GM19397 (cell line): ENCODE measurements at regions not wholly inside any gene's neighbourhood (a gene's known extent, or its start where the extent isn't known, plus 50 kb on each side); places are given as distances from the start of the nearest gene placed in this dataset.
"Not testable (repeated sequence)": the region's sequence is repeated elsewhere in the genome, so short reads cannot be mapped to it uniquely, and the experiment has no call there.

Source experiments
- ATAC-seq: cut with Tn5 transposase; IDR thresholded peaks from one replicate; pipeline ENCODE4 v1.9.1; 2021; ENCODE audit warnings: mild to moderate bottlenecking, moderate library complexity; ENCODE audit not compliant: unreplicated experiment

DNA sequence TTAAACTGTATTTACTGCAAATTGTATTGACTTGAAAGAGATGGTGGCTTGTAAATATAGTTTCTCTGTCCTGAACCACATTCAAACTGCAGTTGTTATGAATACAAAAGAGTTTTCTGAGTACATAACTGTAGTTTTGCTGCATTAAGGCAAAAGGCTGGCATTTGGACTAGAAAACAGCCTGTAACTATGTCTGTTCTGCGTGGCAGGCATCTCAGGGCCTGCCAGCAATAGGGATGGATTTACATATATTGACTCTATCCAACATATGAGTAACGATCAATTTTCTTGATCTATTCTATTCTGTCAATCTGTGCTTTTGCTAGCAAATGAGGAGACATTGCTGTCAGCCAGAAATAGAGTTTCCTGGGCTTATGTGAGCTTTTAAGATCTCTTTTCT is 174.6 kb downstream of the TMEM26 start:
- ATAC-seq = no peak

DNA sequence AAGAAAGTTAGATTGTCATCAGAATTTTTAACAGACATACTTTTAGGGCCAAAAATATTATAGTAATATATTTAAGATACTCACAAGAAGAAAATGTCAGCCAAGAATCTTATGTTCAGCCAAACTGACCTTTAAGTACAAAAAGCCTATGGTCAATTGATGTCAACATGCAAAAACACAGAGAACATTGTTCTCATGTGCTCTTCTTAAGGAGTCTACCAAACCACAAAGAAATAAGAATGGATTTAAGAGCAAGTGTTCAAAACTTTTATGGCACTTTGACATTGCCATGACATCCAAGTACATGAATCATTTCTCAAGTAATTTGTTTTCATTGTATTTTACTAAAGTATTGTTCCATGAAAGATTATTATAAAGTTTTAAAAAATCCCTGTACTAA is 180.4 kb downstream of the TMEM26 start:
- ATAC-seq = no peak

DNA sequence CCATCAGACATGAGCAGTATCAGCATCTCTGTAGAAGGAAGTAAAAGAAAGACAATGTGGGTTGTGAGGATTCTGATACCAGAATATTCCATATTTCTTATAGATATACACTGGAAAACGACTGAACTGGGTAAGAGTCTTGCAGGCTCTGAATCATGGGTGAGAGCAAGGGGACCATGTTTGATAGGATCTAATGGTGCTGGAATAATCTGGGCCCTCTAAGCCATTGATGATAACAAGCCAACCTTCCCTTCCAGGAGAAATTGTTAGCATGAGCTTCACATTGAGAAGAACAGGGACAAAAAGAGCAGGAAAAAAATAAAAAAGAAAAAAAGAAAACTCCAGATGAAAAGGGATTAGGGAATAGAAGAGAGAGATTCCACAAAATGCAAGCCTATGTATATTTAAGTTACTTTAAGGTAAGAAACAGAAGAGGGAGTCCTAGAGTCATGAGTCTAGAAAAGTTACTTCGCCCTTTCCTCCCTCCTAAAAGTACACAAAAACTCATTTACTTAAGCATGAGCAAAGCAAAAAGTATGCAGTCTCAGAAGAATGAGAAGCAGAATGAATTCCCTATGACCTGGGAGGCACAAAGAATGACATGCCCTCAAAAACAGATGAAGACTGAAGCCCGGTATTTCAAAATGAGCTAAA is 181.9 kb downstream of the TMEM26 start:
- ATAC-seq = no peak

DNA sequence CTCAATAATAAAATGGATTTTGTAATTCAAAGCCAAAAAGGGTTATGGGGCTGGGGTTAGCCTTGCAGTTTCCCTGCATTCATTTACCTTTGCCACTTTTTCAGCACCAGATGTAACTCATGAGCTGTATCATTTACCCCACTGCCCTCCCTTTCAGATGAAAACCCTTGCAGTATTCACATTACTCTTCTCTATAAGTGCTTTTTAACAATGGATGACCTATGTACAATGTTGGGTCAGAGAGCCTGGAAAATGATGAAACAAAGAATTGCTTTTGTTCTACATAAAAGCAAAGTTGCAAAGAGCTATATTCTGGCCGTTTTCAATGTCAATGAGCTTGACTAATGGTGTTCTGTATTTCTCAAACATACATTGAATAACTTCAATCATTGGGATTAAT is 189.7 kb downstream of the TMEM26 start:
- no peak for ATAC-seq

DNA sequence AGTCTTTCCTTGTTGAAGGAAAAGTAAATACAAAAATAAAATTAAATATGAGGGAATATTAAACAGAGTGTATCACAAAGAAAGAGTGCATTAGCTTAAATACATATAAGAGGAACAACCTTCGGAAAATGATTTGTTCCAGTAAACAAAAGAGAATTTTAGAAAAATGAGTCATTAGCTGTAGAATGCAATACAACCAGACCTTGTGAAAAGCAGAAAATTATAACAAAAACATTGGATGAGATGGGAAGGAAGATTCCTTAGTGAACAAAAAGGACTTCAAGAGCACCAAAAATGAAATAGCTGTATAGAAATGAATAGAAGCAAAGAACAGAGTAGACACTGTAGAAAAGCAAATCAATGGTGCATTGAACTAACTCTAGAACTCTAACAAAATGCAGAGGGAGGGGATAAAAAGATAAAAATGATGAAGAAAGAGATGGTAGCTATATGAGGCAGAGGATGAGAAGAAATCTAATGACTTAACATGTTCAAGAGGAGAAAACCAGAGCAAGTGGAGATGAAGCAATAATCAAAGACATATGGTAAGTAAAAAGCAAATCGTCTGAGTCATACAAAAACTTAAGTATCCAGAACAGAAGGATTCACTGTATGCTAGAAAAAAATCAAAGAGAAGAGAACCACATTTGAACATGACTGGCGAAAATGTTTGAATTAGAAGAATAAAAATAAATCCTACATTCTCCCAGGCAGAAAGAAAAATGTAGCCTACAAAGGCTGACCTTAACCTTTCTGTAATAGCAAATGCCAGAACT is 190.5 kb downstream of the TMEM26 start:
- ATAC-seq = no peak

DNA sequence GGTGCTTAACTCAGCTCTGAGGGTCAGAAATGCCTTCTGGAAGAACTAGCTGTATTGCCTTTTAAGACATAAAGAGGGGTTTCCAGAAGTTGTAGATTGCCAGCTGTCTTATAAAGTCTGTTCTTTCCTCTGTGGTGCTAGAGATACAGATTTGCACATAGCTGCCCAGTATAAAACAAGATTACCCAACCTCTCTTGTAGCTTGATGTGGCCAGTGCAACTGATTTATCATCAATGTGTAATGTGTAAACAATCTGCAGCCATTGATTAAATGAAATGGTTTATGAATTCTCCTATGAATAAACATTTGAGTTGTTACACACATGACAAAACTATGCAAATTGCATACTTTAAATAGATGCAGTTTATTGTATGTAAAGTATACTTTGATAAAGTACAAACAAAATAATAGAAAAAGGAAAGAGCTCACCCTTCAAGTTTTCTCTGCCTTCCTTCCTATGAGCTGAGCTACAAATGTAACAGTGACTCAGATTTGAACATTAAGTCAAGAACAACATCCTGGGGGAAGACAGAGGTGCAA is 195.2 kb downstream of the TMEM26 start:
- no peak for ATAC-seq

DNA sequence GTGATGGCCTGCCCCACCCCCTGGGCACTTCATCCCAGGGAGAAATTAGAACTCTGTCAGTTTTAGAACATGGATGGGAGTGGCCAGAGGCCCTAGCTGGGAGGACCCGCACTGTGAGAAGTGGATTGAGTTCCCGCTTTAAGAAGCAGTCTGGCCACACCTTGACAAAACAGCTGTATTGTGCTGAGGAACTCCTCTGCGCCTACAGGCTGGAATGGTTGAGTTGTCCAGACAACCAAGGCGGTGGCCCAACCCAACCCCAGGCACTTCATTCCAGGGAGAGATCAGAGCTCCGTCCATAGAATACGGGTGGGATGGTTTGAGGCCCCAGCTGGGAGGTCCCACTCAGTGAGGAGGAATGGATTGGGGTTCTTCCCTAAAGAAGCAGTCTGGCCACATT is 196.0 kb downstream of the TMEM26 start:
- no peak for ATAC-seq

DNA sequence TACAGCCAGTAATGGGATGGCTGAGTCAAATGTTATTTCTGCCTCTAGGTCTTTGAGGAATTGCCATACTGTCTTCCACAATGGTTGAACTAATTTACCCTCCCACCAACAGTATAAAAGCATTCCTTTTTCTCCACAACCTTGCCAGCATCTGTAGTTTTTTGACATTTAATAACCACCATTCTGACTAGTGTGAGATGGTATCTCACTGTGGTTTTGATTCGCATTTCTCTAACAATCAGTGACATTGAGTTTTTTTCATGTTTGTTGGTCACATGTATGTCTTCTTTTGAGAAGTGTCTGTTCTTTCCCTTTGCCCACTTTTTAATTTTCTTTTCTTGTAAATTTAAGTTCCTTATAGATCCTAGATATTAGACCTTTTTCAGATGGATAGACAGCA is 200.9 kb downstream of the TMEM26 start:
- not testable (repeated sequence) for ATAC-seq

DNA sequence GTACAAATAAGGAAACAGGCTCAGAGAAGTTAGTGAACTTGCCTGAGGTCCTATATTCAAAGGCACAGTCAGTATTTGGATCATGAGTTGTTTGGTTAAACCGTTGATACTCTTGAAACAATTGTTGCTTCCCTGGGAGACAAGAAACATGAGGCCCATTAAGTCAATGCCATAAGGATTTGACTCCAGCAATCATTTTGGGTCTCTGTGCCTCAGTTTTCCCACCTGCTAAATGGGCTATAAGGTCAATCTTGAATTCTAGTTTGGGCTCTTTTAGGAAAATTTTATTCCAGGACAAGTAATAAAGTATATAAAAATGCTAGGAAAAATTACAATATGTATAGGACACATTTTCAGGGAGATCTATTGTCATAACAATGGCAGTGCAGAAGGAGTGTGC is 202.1 kb downstream of the TMEM26 start:
- no peak for ATAC-seq

DNA sequence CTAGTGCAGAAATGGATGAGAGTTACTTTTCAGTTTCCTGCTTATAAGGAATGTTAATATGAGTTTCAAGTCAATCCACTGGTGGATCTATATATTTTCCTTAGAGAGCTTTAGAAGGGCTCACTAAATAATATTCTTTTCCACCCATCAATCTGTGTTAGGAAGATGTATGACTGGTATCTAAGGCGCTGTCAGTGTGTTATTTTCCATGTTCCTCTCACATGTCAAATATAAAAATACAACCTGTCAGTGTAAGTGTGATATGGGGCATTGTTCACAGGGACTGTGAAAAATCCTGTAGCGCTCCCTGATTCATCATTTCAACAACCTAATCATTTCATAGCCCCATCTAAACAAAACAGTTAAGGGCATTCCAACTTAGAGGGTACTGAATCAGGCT is 203.1 kb downstream of the TMEM26 start:
- ATAC-seq = no peak

DNA sequence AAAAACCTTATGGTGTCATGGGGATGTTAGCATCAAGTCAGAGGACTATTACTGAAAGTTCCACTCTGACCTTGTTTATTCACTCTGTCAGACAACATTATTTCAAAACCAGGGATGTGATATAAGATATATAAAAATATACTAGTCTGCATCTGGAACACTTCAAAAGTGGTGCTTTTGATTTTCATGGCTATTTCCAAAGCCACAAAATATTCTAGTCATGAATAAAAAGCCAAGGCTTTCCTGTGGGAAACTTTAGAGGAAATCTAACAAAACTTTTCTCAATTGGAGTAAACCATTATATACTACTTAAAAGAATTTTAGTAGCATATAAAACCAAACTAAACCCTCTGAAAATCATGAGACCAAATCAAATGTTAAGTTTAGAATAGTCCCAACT is 205.2 kb downstream of the TMEM26 start:
- no peak for ATAC-seq

DNA sequence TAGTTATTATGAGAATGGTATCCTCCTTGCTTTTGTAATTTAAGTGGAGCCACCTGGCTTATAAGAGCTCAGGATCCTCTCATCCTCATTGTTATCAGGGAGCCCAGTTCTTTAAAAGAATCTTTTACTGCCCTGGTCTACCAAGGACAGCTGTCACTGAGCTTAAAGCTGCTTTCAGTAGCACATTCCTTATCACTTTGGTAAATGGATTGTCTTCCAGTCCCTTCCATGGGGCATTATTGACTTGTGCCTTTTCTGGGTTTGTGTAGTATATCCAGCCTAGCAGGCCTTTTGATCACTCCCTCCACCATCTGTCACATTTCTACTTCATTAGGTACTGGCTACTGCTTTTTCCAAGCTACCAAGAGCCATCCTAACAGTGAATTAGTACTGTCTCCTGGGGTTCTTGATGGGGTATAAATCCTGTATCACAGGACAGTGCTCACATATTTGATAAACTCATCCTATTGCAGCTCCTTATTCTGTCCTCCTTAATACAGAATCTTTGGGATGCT is 208.9 kb downstream of the TMEM26 start:
- ATAC-seq = no peak

DNA sequence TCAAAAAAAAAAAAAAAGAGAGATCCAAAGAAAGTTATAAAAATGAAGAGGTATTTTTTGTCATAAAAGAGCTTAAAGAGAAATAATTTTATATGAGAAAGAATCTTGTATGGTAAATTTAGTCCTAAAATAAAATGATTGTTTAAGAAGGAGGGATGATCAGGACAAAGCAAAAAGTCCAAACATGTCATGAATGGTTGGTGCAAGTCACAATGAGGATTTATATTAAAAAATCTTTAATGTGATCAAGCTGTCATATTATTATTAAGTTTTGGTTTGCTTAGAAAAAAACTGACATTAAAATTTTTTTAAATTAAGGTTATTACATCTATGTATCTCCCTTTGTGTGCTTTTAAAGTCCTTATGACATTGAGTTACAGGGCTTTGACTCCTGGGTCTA is 220.4 kb downstream of the TMEM26 start:
- ATAC-seq = no peak

DNA sequence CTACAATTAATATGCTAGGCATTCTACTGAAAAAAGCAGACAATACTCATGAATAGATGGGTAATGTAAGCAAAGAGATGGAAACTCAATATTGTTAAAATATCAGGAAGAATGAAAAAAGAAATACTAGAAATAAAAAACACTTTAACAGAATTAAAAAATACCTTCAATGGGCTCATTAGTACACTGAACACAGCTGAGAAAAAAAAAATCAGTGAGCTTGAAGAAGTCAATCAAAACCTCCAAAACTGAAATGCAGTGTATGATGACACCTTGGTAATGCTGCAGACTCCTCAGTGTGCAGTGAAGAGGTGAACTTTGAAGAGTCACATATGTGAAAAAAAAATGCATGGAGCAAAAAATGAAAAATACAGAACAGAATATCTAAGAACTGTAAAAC is 227.2 kb downstream of the TMEM26 start:
- no peak for ATAC-seq

DNA sequence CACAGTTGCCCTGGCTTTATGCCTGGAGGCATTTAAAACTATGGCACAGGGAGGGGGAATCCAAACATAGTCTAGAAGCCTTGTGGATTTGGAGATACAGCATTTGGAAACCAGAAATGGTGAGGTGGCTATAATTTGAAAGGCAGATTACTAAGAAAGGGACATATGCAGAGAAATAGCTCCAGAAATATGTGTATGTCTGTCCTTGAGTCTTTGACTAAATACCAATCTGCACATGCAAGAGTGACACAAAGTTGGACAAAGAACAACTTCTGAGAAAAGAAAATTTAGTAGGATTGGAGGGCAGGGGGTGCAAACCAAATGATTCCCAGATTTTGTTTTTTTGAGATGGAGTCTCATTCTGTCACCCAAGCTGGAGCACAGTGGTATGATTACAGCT is 229.6 kb downstream of the TMEM26 start:
- ATAC-seq = no peak

DNA sequence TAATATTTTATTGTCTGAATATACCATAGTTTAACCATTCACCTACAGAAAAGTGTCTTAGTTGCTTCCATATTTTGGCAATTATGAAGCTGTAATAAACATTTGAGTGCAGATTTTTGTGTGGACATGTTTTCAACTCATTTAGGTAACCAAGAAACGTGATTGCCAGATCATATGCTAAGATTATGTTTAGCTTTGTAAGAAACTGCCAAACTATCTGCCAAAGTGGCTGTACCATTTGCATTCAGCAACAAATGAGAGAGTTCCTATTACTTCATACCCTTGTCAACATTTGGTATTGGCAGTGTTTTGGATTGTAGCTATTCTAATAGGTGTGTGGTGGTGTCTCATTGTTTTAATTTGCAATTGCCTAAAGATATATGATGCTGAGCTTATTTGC is 233.5 kb downstream of the TMEM26 start:
- no peak for ATAC-seq

DNA sequence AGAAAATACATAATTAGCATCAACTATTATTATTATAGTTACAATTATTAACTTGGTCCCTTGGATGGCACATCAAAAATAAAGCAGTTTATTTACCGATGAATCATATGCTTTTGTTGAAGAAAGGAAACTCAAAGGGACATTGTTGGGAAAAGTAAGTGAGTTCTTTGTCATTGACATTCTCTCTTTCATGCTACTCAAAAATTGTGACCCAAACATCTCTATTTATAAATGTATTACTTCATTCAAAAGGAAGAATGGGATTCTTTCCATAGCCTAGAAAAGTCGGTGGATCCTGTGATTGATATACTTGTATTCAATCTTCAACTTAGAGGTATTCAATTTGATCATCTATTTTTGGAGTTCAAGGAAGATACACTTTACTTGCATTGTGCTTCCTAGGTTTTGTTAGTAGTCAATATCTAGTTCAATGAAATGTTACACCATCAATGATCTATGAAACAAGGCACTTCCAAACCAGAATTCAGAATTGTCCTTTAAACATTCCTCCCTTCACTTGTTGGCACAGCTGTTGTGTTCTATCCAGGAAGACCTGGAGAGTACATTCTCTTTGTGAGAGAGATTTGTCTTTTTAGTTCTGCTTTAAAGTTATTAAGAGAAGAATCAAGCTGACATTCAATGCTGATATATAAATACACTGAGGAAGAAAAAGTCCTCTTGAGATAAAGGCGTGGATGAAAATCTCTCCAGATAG is 235.2 kb downstream of the TMEM26 start:
- no peak for ATAC-seq

DNA sequence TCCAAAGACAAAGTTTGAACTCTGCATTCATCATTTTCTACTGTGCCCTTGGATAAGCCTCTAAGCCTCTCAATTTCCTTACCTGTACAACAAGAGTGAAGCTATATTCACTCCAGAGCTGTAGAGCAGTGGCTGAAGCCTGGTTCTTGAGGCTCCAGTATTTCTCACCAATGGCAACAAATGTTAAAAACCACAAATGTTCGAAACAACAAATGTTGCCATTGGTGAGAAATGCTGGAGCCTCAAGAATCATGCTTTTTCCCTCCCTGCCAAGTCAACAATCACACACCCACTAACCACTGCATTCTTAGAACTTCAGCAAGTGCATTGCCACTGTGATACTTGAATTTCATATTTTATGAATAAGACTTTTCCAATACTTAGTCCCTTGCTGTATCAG is 237.9 kb downstream of the TMEM26 start:
- no peak for ATAC-seq

DNA sequence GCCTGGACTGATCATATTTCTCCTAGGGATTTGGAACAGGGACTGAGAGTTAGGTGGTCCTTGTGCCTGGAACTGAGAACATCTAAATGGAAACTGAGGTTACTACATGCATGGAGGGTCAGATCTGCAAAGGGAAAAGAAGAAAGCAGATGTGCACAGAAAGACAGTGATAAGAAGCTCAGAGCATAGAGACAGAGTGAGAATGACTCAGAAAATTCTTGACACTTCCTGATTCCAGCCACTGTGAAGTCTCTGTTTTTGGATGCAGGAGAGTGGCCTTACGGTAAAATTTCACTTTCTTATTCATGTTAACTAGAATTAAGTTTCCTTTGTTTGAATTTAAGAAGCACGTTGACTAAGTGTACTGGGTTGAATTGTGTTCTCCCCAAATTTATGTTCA is 241.7 kb downstream of the TMEM26 start:
- ATAC-seq = no peak

DNA sequence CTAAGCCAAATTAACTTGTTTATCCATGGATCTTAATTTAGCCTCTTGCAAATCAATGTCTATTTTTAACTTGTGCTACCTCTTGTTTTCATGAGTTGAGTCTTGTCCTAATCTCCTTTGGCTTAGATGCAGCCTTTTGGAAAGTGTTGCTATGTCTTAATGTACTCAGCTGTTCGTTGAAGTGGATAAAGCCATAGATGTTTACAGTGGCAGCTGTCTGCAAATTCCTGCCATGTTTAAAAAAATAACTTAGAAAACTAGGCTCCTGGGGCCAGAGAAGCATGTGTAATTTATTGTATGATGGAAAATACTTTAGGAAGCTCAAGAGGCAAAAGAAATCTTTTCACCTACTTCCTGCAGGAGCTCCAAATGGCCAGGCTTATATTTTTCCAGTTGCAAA is 253.1 kb upstream of the RHOBTB1 start:
- no peak for ATAC-seq

DNA sequence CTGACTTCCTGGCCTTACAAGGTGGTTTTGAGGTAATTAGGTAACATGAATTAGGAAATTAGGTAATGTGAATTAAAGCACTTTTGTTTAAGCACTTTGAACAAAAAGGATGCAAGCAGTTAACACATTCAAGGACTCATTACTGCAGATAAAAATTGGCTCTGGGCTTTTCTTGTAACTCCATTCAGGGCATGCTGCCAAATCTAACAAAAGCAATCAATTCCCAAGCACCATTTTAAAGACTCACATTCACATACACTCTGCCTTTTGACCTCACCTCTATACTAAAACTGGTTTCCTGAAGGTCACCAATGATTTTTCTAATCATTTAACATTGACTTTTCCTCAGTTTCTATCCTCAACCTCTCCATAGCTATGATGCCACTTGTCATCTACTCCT is 251.2 kb upstream of the RHOBTB1 start:
- ATAC-seq = no peak

DNA sequence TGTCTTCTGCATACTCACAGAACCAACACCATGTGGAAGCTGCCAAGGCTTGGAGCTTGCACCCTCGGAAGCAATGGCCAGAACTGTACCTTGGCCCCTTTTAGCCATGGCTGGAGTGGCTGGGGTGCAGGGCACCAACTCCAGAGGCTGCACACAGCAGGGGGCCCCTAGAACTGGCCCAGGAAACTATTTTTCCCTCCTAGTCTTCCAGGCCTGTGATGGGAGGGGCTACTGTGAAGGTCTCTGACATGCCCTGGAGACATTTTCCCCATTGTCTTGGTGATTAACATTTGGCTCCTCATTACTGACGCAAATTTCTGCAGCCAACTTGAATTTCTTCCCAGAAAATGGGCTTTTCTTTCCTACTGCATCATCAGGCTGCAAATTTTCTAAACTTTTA is 248.6 kb upstream of the RHOBTB1 start:
- ATAC-seq = not testable (repeated sequence)
